Stomach (tissue), 4 donors: ENCODE measurements at regions not wholly inside any gene's neighbourhood (a gene's known extent, or its start where the extent isn't known, plus 50 kb on each side); places are given as distances from the start of the nearest gene placed in this dataset.

ENCODE experiments used
- CTCF ChIP-seq, 7 experiments: fragments of 450-650 bp in 4 of 7; fragments of 200-600 bp in 3 of 7; sonication (generic) in 3 of 7; IDR thresholded peaks; one replicate each; pipeline ENCODE4 v1.5.1; 2016 to 2019; ENCODE audit warnings: antibody characterized with exemption in 7 of 7, control low read depth in 2 of 7, mild to moderate bottlenecking in 1 of 7
- POLR2AphosphoS5 ChIP-seq, 3 donors: sonication (generic); formaldehyde crosslinking; IDR thresholded peaks; one replicate each; pipeline ENCODE4 v1.6.1; 2016; ENCODE audit warnings: antibody characterized with exemption in 3 of 3

- TF ChIP-seq CTCF (IDR thresholded peaks at IDR 0.05) (no peak), POLR2AphosphoS5 (IDR thresholded peaks at IDR 0.05) (no peak)
These were observed 266.5 kb downstream of the C6orf118 start for GRCh38 chr6:165042912-165043311.
